GM23248 (cell line): ENCODE measurements at regions not wholly inside any gene's neighbourhood (a gene's known extent, or its start where the extent isn't known, plus 50 kb on each side); places are given as distances from the start of the nearest gene placed in this dataset.

Experiments
- DNase-seq: peaks from one replicate; pipeline ENCODE4 v3.0.0-alpha.2; 2015
- H2AFZ ChIP-seq: fragments of 200-600 bp; sonication (generic); 2 replicates; pipeline ENCODE4 v1.6.1; 2016; ENCODE audit warnings: antibody characterized with exemption
- H3F3A ChIP-seq: fragments of 200-600 bp; sonication (generic); 2 replicates; pipeline ENCODE4 v1.6.1; 2016; ENCODE audit warnings: mild to moderate bottlenecking, antibody characterized with exemption, mixed run types; ENCODE audit not compliant: insufficient read depth
- H3K27ac ChIP-seq: fragments of 200-600 bp; sonication (generic); 2 replicates; pipeline ENCODE4 v1.5.1; 2016; ENCODE audit warnings: mild to moderate bottlenecking
- H3K27me3 ChIP-seq: fragments of 200-600 bp; sonication (generic); replicated peaks from 2 replicates; pipeline ENCODE4 v1.6.1; 2016; ENCODE audit warnings: mild to moderate bottlenecking; ENCODE audit not compliant: insufficient read depth
- H3K36me3 ChIP-seq: fragments of 200-600 bp; sonication (generic); 2 replicates; pipeline ENCODE4 v1.6.1; 2016; ENCODE audit warnings: low read depth, mild to moderate bottlenecking
- H3K4me1 ChIP-seq: fragments of 200-600 bp; sonication (generic); 2 replicates; pipeline ENCODE4 v1.6.1; 2016; ENCODE audit warnings: mild to moderate bottlenecking; ENCODE audit not compliant: insufficient read depth
- H3K4me2 ChIP-seq: fragments of 200-600 bp; sonication (generic); one replicate; pipeline ENCODE4 v1.6.1; 2016; ENCODE audit warnings: mild to moderate bottlenecking; ENCODE audit not compliant: unreplicated experiment
- H3K4me3 ChIP-seq: fragments of 200-600 bp; sonication (generic); 2 replicates; pipeline ENCODE4 v1.5.1; 2016; ENCODE audit warnings: mild to moderate bottlenecking
- H3K79me2 ChIP-seq: fragments of 200-600 bp; sonication (generic); 2 replicates; pipeline ENCODE4 v1.6.1; 2016; ENCODE audit warnings: mild to moderate bottlenecking; ENCODE audit not compliant: insufficient read depth
- H3K9ac ChIP-seq: fragments of 200-600 bp; sonication (generic); 2 replicates; pipeline ENCODE4 v1.6.1; 2016; ENCODE audit warnings: mild to moderate bottlenecking
- H3K9me2 ChIP-seq: fragments of 200-600 bp; sonication (generic); 2 replicates; pipeline ENCODE4 v1.6.1; 2016; ENCODE audit warnings: mixed run types, mild to moderate bottlenecking, moderate library complexity; ENCODE audit not compliant: insufficient read depth
- H3K9me3 ChIP-seq: fragments of 200-600 bp; sonication (generic); one replicate; pipeline ENCODE4 v1.6.1; 2017; ENCODE audit warnings: low read depth
- H4K20me1 ChIP-seq: fragments of 200-600 bp; sonication (generic); 2 replicates; pipeline ENCODE4 v1.6.0; 2016; ENCODE audit not compliant: insufficient read depth
- EZH2 ChIP-seq: fragments of 200-600 bp; sonication (generic); IDR thresholded peaks from 2 replicates; pipeline ENCODE4 v1.6.1; 2018; ENCODE audit warnings: antibody characterized with exemption, mild to moderate bottlenecking; ENCODE audit not compliant: insufficient read depth, poor library complexity, severe bottlenecking
- EZH2phosphoT487 ChIP-seq: fragments of 200-600 bp; sonication (generic); IDR thresholded peaks from 2 replicates; pipeline ENCODE4 v1.6.1; 2018; ENCODE audit warnings: antibody characterized with exemption, moderate library complexity, mild to moderate bottlenecking, low read depth; ENCODE audit not compliant: insufficient read depth
- WGBS, 2 experiments: methylation state at CpG; one replicate each; pipeline ENCODE4 v1.1.6; 2015 to 2017; ENCODE audit warnings: low lambda C conversion rate in 2 of 2, low coverage in 1 of 2; ENCODE audit errors: missing lambda C conversion rate in 2 of 2; 5-methylcytosine and 5-hydroxymethylcytosine counted together
- in situ Hi-C: fragments of 300-500 bp; cut with MboI; formaldehyde crosslinking; loops from 2 replicates; pipeline ENCODE4 v1.15.0; 2020

GRCh38 chr20:22369100-22369499 lies 215.3 kb downstream of the FOXA2 start:
- H3K4me1 ChIP-seq: no peaks in the 10 kb centered on the region
- TF ChIP-seq EZH2 (no peak), EZH2phosphoT487 (no peak)
- in situ Hi-C loops: no loop called here

GRCh38 chr20:22368235-22368634 lies 216.1 kb downstream of the FOXA2 start:
- Histone ChIP-seq H3F3A (no peaks in the 10 kb centered on the region), H3K27ac (no peak overlapping the region), H3K36me3 (no peaks in the 10 kb centered on the region), H3K9me2 (no peaks in the 10 kb centered on the region), H3K9me3 (no peaks in the 10 kb centered on the region), H3K4me2 (no peak overlapping the region), H2AFZ (no peak overlapping the region), H3K27me3 (no peaks in the 10 kb centered on the region), H3K79me2 (no peaks in the 10 kb centered on the region), H3K4me3 (no peak overlapping the region), H3K9ac (no peak overlapping the region), H4K20me1 (no peaks in the 10 kb centered on the region), H3K4me1 (no peaks in the 10 kb centered on the region)
- in situ Hi-C loops: no loop called here
- WGBS, 2 experiments: 44 to 52% methylated on average over 4 of the region's 4 CpGs
- TF ChIP-seq EZH2phosphoT487: no peak
- DNase-seq: no peak

More at GRCh38 chr20:22369100-22369499, 215.3 kb downstream of the FOXA2 start:
- no peaks in the 10 kb centered on the region for H3K79me2 ChIP-seq
- no peaks in the 10 kb centered on the region for H3K9me3 ChIP-seq
- no peaks in the 10 kb centered on the region for H4K20me1 ChIP-seq
- H3K4me3 ChIP-seq: no peak overlapping the region
- H2AFZ ChIP-seq: no peak overlapping the region
- no peak overlapping the region for H3K4me2 ChIP-seq
- H3K9ac ChIP-seq: no peak overlapping the region
- H3K36me3 ChIP-seq: no peaks in the 10 kb centered on the region
- H3K9me2 ChIP-seq: no peaks in the 10 kb centered on the region
- DNase-seq: no peak
- no peak overlapping the region for H3K27ac ChIP-seq
- 36 to 39% methylated on average over 3 of the region's 3 CpGs for WGBS, 2 experiments
- H3K27me3 ChIP-seq: no peaks in the 10 kb centered on the region
- no peaks in the 10 kb centered on the region for H3F3A ChIP-seq

- H3K27ac ChIP-seq: no peak overlapping the region
- no peaks in the 10 kb centered on the region for H3K9me3 ChIP-seq
- TF ChIP-seq EZH2phosphoT487: no peak
- TF ChIP-seq EZH2: no peak
- H3K79me2 ChIP-seq: no peaks in the 10 kb centered on the region
- in situ Hi-C loops: no loop called here
- no peaks in the 10 kb centered on the region for H4K20me1 ChIP-seq
- DNase-seq: no peak
- no peaks in the 10 kb centered on the region for H3K9me2 ChIP-seq
- H3K4me2 ChIP-seq: no peak overlapping the region
- no peak overlapping the region for H2AFZ ChIP-seq
- H3F3A ChIP-seq: no peaks in the 10 kb centered on the region
- no peak overlapping the region for H3K9ac ChIP-seq
- no peaks in the 10 kb centered on the region for H3K36me3 ChIP-seq
- H3K27me3 ChIP-seq: no peaks in the 10 kb centered on the region
- H3K4me1 ChIP-seq: no peaks in the 10 kb centered on the region
- no peak overlapping the region for H3K4me3 ChIP-seq
These were observed 217.7 kb downstream of the FOXA2 start for GRCh38 chr20:22366631-22367030.

GRCh38 chr20:22354647-22355046 lies 229.7 kb downstream of the FOXA2 start:
- no peak for DNase-seq
- in situ Hi-C loops: no loop called here
- 43 to 58% methylated on average over 1 of the region's 1 CpG for WGBS, 2 experiments
- no peaks in the 10 kb centered on the region for H3K4me1 ChIP-seq
- no peak overlapping the region for H3K9ac ChIP-seq
- no peak overlapping the region for H3K4me3 ChIP-seq
- no peak overlapping the region for H3K4me2 ChIP-seq
- H3K27me3 ChIP-seq: peaks cover 14% of the 10 kb centered on the region
- H3K27ac ChIP-seq: no peak overlapping the region
- H4K20me1 ChIP-seq: no peaks in the 10 kb centered on the region
- H2AFZ ChIP-seq: no peak overlapping the region
- no peaks in the 10 kb centered on the region for H3K9me3 ChIP-seq
- H3K9me2 ChIP-seq: no peaks in the 10 kb centered on the region
- H3K79me2 ChIP-seq: no peaks in the 10 kb centered on the region
- H3K36me3 ChIP-seq: no peaks in the 10 kb centered on the region
- TF ChIP-seq EZH2phosphoT487 (no peak), EZH2 (no peak)
- no peaks in the 10 kb centered on the region for H3F3A ChIP-seq

- TF ChIP-seq EZH2phosphoT487 (no peak), EZH2 (no peak)
- H3K9me2 ChIP-seq: no peaks in the 10 kb centered on the region
- H3F3A ChIP-seq: no peaks in the 10 kb centered on the region
- 51 to 52% methylated on average over 2 of the region's 2 CpGs for WGBS, 2 experiments
- no peaks in the 10 kb centered on the region for H3K9me3 ChIP-seq
- no peak overlapping the region for H3K4me2 ChIP-seq
- in situ Hi-C loops: no loop called here
- no peaks in the 10 kb centered on the region for H4K20me1 ChIP-seq
- no peak for DNase-seq
- H3K27me3 ChIP-seq: peaks cover 19% of the 10 kb centered on the region
- H3K36me3 ChIP-seq: no peaks in the 10 kb centered on the region
- no peak overlapping the region for H3K4me3 ChIP-seq
- no peak overlapping the region for H2AFZ ChIP-seq
- no peaks in the 10 kb centered on the region for H3K79me2 ChIP-seq
- H3K9ac ChIP-seq: no peak overlapping the region
- H3K27ac ChIP-seq: no peak overlapping the region
- H3K4me1 ChIP-seq: no peaks in the 10 kb centered on the region
These were observed 230.8 kb downstream of the FOXA2 start for GRCh38 chr20:22353586-22353985.
